Vagina (tissue), 2 donors: ENCODE measurements at regions not wholly inside any gene's neighbourhood (a gene's known extent, or its start where the extent isn't known, plus 50 kb on each side); places are given as distances from the start of the nearest gene placed in this dataset.

Experiments used
- DNase-seq, 2 donors: peaks; one replicate each; pipeline ENCODE4 v3.0.0-alpha.2; 2017; ENCODE audit errors: extremely low spot score in 2 of 2
- H3K27ac ChIP-seq: fragments of 200-600 bp; sonication (generic); one replicate; pipeline ENCODE4 v1.5.1; 2019
- H3K27me3 ChIP-seq: fragments of 200-600 bp; sonication (generic); one replicate; pipeline ENCODE4 v1.5.1; 2019
- H3K36me3 ChIP-seq, 2 donors: fragments of 200-600 bp; sonication (generic); one replicate each; pipeline ENCODE4 v1.5.1; 2017 to 2019
- H3K4me1 ChIP-seq: fragments of 200-600 bp; sonication (generic); one replicate; pipeline ENCODE4 v1.5.1; 2019
- H3K4me3 ChIP-seq, 2 donors: fragments of 200-600 bp; sonication (generic); 1 replicate in 1 of 2; 2 replicates in 1 of 2; pipeline ENCODE4 v1.5.1; 2016 to 2019
- H3K9me3 ChIP-seq: fragments of 200-600 bp; sonication (generic); one replicate; pipeline ENCODE4 v1.5.1; 2019
- CTCF ChIP-seq, 3 experiments: fragments of 450-650 bp in 2 of 3; fragments of 200-600 bp in 1 of 3; sonication (generic) in 1 of 3; IDR thresholded peaks; one replicate each; pipeline ENCODE4 v1.5.1; 2017 to 2019; ENCODE audit warnings: antibody characterized with exemption in 3 of 3, mild to moderate bottlenecking in 2 of 3, moderate library complexity in 2 of 3
- POLR2A ChIP-seq, 2 donors: fragments of 450-650 bp; IDR thresholded peaks; one replicate each; pipeline ENCODE4 v1.6.1; 2017; ENCODE audit warnings: antibody characterized with exemption in 2 of 2, mild to moderate bottlenecking in 2 of 2, moderate library complexity in 2 of 2
- POLR2AphosphoS5 ChIP-seq, 2 donors: sonication (generic); formaldehyde crosslinking; IDR thresholded peaks; one replicate each; pipeline ENCODE4 v1.9.0; 2017; ENCODE audit warnings: antibody characterized with exemption in 2 of 2, mild to moderate bottlenecking in 2 of 2, low read depth in 1 of 2; ENCODE audit not compliant: insufficient read depth in 1 of 2
- intact Hi-C: fragments of 100-400 bp; cut with DNase I; formaldehyde crosslinking; loops from one replicate; pipeline ENCODE4 v1.15.1; 2023

GRCh38 chr4:112942077-112942476 is 107.4 kb upstream of the ANK2 start:
- Histone ChIP-seq H3K27me3 (no peaks in the 10 kb centered on the region), H3K9me3 (no peaks in the 10 kb centered on the region), H3K4me1 (no peaks in the 10 kb centered on the region), H3K27ac (no peak overlapping the region), H3K36me3 (no peaks in the 10 kb centered on the region), H3K4me3 (no peak overlapping the region)
- DNase-seq, result no peak
- intact Hi-C loops, result loop anchor here (10.0 kb wide), 1 partner anchor 167 kb away; no protein-coding TSS in a partner anchor
- TF ChIP-seq CTCF (IDR thresholded peaks at IDR 0.05), result no peak
- no peak for TF ChIP-seq POLR2A (IDR thresholded peaks at IDR 0.05)
- no peak for TF ChIP-seq POLR2AphosphoS5 (IDR thresholded peaks at IDR 0.05; ENCODE audit: insufficient read depth in 1 of 2, low read depth in 1 of 2)

- H3K27ac ChIP-seq, result no peak overlapping the region
- DNase-seq, result no peak
- no peaks in the 10 kb centered on the region for H3K27me3 ChIP-seq
- no peaks in the 10 kb centered on the region for H3K36me3 ChIP-seq
- H3K4me1 ChIP-seq, result no peaks in the 10 kb centered on the region
- intact Hi-C loops, result loop anchor here (10.0 kb wide), 1 partner anchor 168 kb away; no protein-coding TSS in a partner anchor
- TF ChIP-seq CTCF (IDR thresholded peaks at IDR 0.05) (no peak), POLR2A (IDR thresholded peaks at IDR 0.05) (no peak), POLR2AphosphoS5 (IDR thresholded peaks at IDR 0.05; ENCODE audit: insufficient read depth in 1 of 2, low read depth in 1 of 2) (no peak)
- H3K4me3 ChIP-seq, result no peak overlapping the region
- H3K9me3 ChIP-seq, result no peaks in the 10 kb centered on the region
Observed at GRCh38 chr4:112942997-112943396, 106.5 kb upstream of the ANK2 start.

- Histone ChIP-seq H3K4me1 (no peaks in the 10 kb centered on the region), H3K9me3 (no peaks in the 10 kb centered on the region), H3K27ac (no peak overlapping the region), H3K36me3 (no peaks in the 10 kb centered on the region), H3K27me3 (no peaks in the 10 kb centered on the region), H3K4me3 (no peak overlapping the region)
- TF ChIP-seq POLR2AphosphoS5 (IDR thresholded peaks at IDR 0.05; ENCODE audit: insufficient read depth in 1 of 2, low read depth in 1 of 2), result no peak
- no peak for TF ChIP-seq CTCF (IDR thresholded peaks at IDR 0.05)
- TF ChIP-seq POLR2A (IDR thresholded peaks at IDR 0.05), result no peak
- intact Hi-C loops, result loop anchor here (10.0 kb wide), 1 partner anchor 169 kb away; no protein-coding TSS in a partner anchor
- no peak for DNase-seq
Observed at GRCh38 chr4:112944006-112944405, 105.4 kb upstream of the ANK2 start.

GRCh38 chr4:112946127-112946526 is 103.3 kb upstream of the ANK2 start:
- H3K4me3 ChIP-seq, result no peak overlapping the region
- no peaks in the 10 kb centered on the region for H3K36me3 ChIP-seq
- H3K4me1 ChIP-seq, result no peaks in the 10 kb centered on the region
- H3K27me3 ChIP-seq, result no peaks in the 10 kb centered on the region
- TF ChIP-seq POLR2AphosphoS5 (IDR thresholded peaks at IDR 0.05; ENCODE audit: insufficient read depth in 1 of 2, low read depth in 1 of 2) (no peak), POLR2A (IDR thresholded peaks at IDR 0.05) (no peak), CTCF (IDR thresholded peaks at IDR 0.05) (no peak)
- H3K9me3 ChIP-seq, result no peaks in the 10 kb centered on the region
- intact Hi-C loops, result loop anchor here (10.0 kb wide), 1 partner anchor 171 kb away; no protein-coding TSS in a partner anchor
- no peak overlapping the region for H3K27ac ChIP-seq
- DNase-seq, result no peak

- Histone ChIP-seq H3K9me3 (no peaks in the 10 kb centered on the region), H3K27ac (no peak overlapping the region), H3K36me3 (no peaks in the 10 kb centered on the region), H3K4me1 (no peaks in the 10 kb centered on the region), H3K27me3 (no peaks in the 10 kb centered on the region), H3K4me3 (no peak overlapping the region)
- TF ChIP-seq POLR2AphosphoS5 (IDR thresholded peaks at IDR 0.05; ENCODE audit: insufficient read depth in 1 of 2, low read depth in 1 of 2) (no peak), CTCF (IDR thresholded peaks at IDR 0.05) (no peak), POLR2A (IDR thresholded peaks at IDR 0.05) (no peak)
- DNase-seq, result no peak
- intact Hi-C loops, result loop anchor here (10.0 kb wide), 1 partner anchor 173 kb away; no protein-coding TSS in a partner anchor
Observed at GRCh38 chr4:112947616-112948015, 101.8 kb upstream of the ANK2 start.
